K562 (cell line): ENCODE measurements at regions not wholly inside any gene's neighbourhood (a gene's known extent, or its start where the extent isn't known, plus 50 kb on each side); places are given as distances from the start of the nearest gene placed in this dataset.

ENCODE experiments used
- ATAC-seq: fragments of 200-7000 bp; cut with Tn5 transposase; 3 replicates; pipeline ENCODE4 v1.9.1; 2020; ENCODE audit warnings: moderate library complexity
- BruUV-seq: library from RNA; stranded (reverse); fragments of 400-500 nt; replicated peaks from 2 replicates; lab custom pipeline; 2021; lab: Mats Ljungman, UMichigan
- CTCF ChIA-PET: fragments of 300-600 bp; formaldehyde crosslinking; extraction: SDS; loops from one replicate; lab custom pipeline; 2021; ENCODE audit warnings: low intra/inter-chr PET ratio; lab: Yijun Ruan, JAX
- POLR2A ChIA-PET: fragments of 300-600, 350-650 bp; sonication (Branson Sonifier 250); formaldehyde crosslinking; extraction: SDS; loops from one replicate; lab custom pipeline; 2021; ENCODE audit warnings: antibody characterized with exemption, inconsistent platforms; lab: Yijun Ruan, JAX
- DNase-seq, 4 experiments: peaks; one replicate each; pipeline versions ENCODE4 v3.0.0 to v3.0.0-alpha.2; 2011 to 2018; ENCODE audit warnings: low spot score in 3 of 4, mixed read lengths in 3 of 4; ENCODE audit errors: extremely low read depth in 1 of 4
- FAIRE-seq: peaks from 2 replicates; lab custom pipeline; 2011; peaks lifted over from hg19 to GRCh38; lab: Jason Lieb, UNC
- H2AFZ ChIP-seq: 2 replicates; pipeline ENCODE4 v1.6.0; 2011; ENCODE audit warnings: low read depth, low read length, control low read depth, inconsistent platforms
- H3K27ac ChIP-seq: fragments of 200-600 bp; 3 replicates; pipeline ENCODE4 v1.8.0; 2011; ENCODE audit warnings: low read depth, mild to moderate bottlenecking, control low read depth, inconsistent platforms, low read length, moderate library complexity, mixed read lengths; ENCODE audit errors: extremely low read depth
- H3K27me3 ChIP-seq, 2 experiments: fragments of 300-600 bp in 1 of 2; 2 replicates in 1 of 2; 3 replicates in 1 of 2; pipeline versions ENCODE4 v1.6.0 to v1.8.0; 2011; ENCODE audit warnings: inconsistent platforms in 2 of 2, low read length in 2 of 2, mild to moderate bottlenecking in 1 of 2, mixed read lengths in 1 of 2, moderate library complexity in 1 of 2; ENCODE audit not compliant: control insufficient read depth in 2 of 2, insufficient read depth in 2 of 2
- H3K36me3 ChIP-seq: fragments of 300-600 bp; 3 replicates; pipeline ENCODE4 v1.8.0; 2011; ENCODE audit warnings: mild to moderate bottlenecking, low read length, inconsistent platforms; ENCODE audit not compliant: control insufficient read depth, insufficient read depth
- H3K4me1 ChIP-seq, 2 experiments: fragments of 200-600 bp in 1 of 2; replicated peaks in 1 of 2; 2 replicates in 1 of 2; 3 replicates in 1 of 2; pipeline versions ENCODE4 v1.5.1 to v1.8.0; 2011; ENCODE audit warnings: inconsistent platforms in 2 of 2, low read length in 2 of 2, mild to moderate bottlenecking in 1 of 2, mixed read lengths in 1 of 2, moderate library complexity in 1 of 2; ENCODE audit not compliant: control insufficient read depth in 2 of 2, insufficient read depth in 2 of 2
- H3K4me2 ChIP-seq: 2 replicates; pipeline ENCODE4 v1.6.1; 2011; ENCODE audit warnings: low read length, control low read depth, inconsistent platforms, mixed read lengths; ENCODE audit not compliant: insufficient read depth
- H3K4me3 ChIP-seq: fragments of 200-600 bp; sonication (generic), shearing (Covaris generic); 2 replicates; pipeline ENCODE4 v1.5.1; 2016; ENCODE audit warnings: control low read depth, inconsistent platforms
- H3K79me2 ChIP-seq: fragments of 200-600 bp; 3 replicates; pipeline ENCODE4 v1.8.0; 2011; ENCODE audit warnings: low read length, inconsistent platforms; ENCODE audit not compliant: control insufficient read depth, insufficient read depth
- H3K9ac ChIP-seq, 2 experiments: 2 replicates each; pipeline versions ENCODE4 v1.6.0 to v1.6.1; 2011; ENCODE audit warnings: low read depth in 2 of 2, low read length in 2 of 2, control low read depth in 1 of 2, inconsistent platforms in 1 of 2, mild to moderate bottlenecking in 1 of 2, mixed read lengths in 1 of 2; ENCODE audit not compliant: insufficient read depth in 1 of 2
- H3K9me1 ChIP-seq: one replicate; pipeline ENCODE4 v1.6.0; 2011; ENCODE audit warnings: inconsistent platforms, mild to moderate bottlenecking, low read length, moderate library complexity; ENCODE audit not compliant: control insufficient read depth, insufficient read depth
- H3K9me3 ChIP-seq: replicated peaks from 2 replicates; pipeline ENCODE4 v1.5.1; 2011; ENCODE audit warnings: low read depth, low read length, inconsistent platforms; ENCODE audit not compliant: control insufficient read depth, insufficient read depth
- H4K20me1 ChIP-seq: replicated peaks from 2 replicates; pipeline ENCODE4 v1.6.1; 2011; ENCODE audit warnings: low read length, inconsistent platforms, mixed read lengths; ENCODE audit not compliant: control insufficient read depth, insufficient read depth
- ETV1 ChIP-seq: fragments of 450-650 bp; conservative IDR thresholded peaks from 2 replicates; pipeline ENCODE4 v1.6.1; 2016; ENCODE audit warnings: missing genetic modification characterization, control low read depth, low read depth, missing compliant biosample characterization
- EZH2 ChIP-seq: IDR thresholded peaks from 2 replicates; pipeline ENCODE4 v1.6.1; 2012; ENCODE audit warnings: low read depth, mild to moderate bottlenecking, inconsistent platforms, low read length, borderline replicate concordance
- LARP7 ChIP-seq: fragments of 450-650 bp; IDR thresholded peaks from 2 replicates; pipeline ENCODE4 v1.6.1; 2016
- NFIX ChIP-seq: fragments of 250-450 bp; sonication (Bioruptor Pico); IDR thresholded peaks from 2 replicates; pipeline ENCODE4 v1.4.0; 2020; ENCODE audit warnings: low read depth, mild to moderate bottlenecking, moderate library complexity
- OTX1 ChIP-seq: fragments of 450-650 bp; formaldehyde crosslinking; IDR thresholded peaks from 2 replicates; pipeline ENCODE4 v1.4.0; 2022; ENCODE audit warnings: mild to moderate bottlenecking
- PHB ChIP-seq: fragments of 250-450 bp; sonication (Bioruptor Pico); IDR thresholded peaks from 2 replicates; pipeline ENCODE4 v1.5.0; 2021
- TAF1 ChIP-seq: IDR thresholded peaks from 2 replicates; pipeline ENCODE4 v1.6.1; 2011; ENCODE audit warnings: mild to moderate bottlenecking, low read length, moderate library complexity; ENCODE audit not compliant: insufficient read depth, control insufficient read depth, severe bottlenecking; ENCODE audit errors: extremely low read depth
- USF2 ChIP-seq: sonication (generic); formaldehyde crosslinking; IDR thresholded peaks from 2 replicates; pipeline ENCODE4 v1.5.0; 2020; ENCODE audit warnings: missing genetic modification reagents
- ZNF197 ChIP-seq: fragments of 200-800 bp; sonication (Bioruptor generic); IDR thresholded peaks from 2 replicates; pipeline ENCODE4 v1.6.1; 2016; ENCODE audit warnings: low read depth, missing genetic modification characterization, missing compliant biosample characterization
- WGBS: fragments of 100-300 bp; shearing (Covaris generic); methylation state at CpG from one replicate; pipeline ENCODE4 v1.1.6; 2016; ENCODE audit warnings: low coverage, mixed read lengths; ENCODE audit not compliant: insufficient coverage; ENCODE audit errors: missing lambda C conversion rate; 5-methylcytosine and 5-hydroxymethylcytosine counted together
- in situ Hi-C: fragments of 300-500 bp; cut with MboI; formaldehyde crosslinking; loops from 4 replicates; pipeline ENCODE4 v1.15.0; 2018; ENCODE audit warnings: inconsistent platforms, mixed read lengths
- intact Hi-C: fragments of 100-400 bp; cut with micrococcal nuclease; formaldehyde crosslinking; loops from 2 replicates; pipeline ENCODE4 v1.14.2; 2022
- TF ChIP-seq, protein P1 (sequence below): fragments of 450-650 bp; IDR thresholded peaks from one replicate; pipeline ENCODE4 v1.6.1; 2018; ENCODE audit warnings: mild to moderate bottlenecking, moderate library complexity; ENCODE audit not compliant: partially characterized antibody
- TF ChIP-seq, protein P2 (sequence below): sonication (generic); formaldehyde crosslinking; IDR thresholded peaks from 2 replicates; pipeline ENCODE4 v1.8.1; 2023; ENCODE audit warnings: missing genetic modification reagents, mild to moderate bottlenecking, borderline replicate concordance
- TF ChIP-seq, protein P3 (sequence below): IDR thresholded peaks from 2 replicates; pipeline ENCODE4 v1.6.1; 2011; ENCODE audit warnings: borderline replicate concordance, low read depth, mild to moderate bottlenecking, moderate library complexity, low read length; ENCODE audit not compliant: insufficient read depth, poor library complexity, severe bottlenecking

GRCh38 chr12:127987199-127987901 lies 279.6 kb upstream of the TMEM132C start:
- no peak overlapping the region for H3K9ac ChIP-seq
- in situ Hi-C loops (no loop called here), intact Hi-C loops (no loop called here)
- peak in 1 of 4 experiments; percentile 3 for DNase-seq
- no peaks in the 10 kb centered on the region for H3K9me1 ChIP-seq
- no peak overlapping the region for H3K4me2 ChIP-seq
- no peak for ATAC-seq
- H3K36me3 ChIP-seq: no peaks in the 10 kb centered on the region
- H2AFZ ChIP-seq: no peak overlapping the region
- H4K20me1 ChIP-seq: no peaks in the 10 kb centered on the region
- ChIA-PET CTCF (no interaction called here), POLR2A (no interaction called here)
- BruUV-seq: no TSS peak
- H3K27me3 ChIP-seq: no peaks in the 10 kb centered on the region
- H3K27ac ChIP-seq: no peak overlapping the region
- no peaks in the 10 kb centered on the region for H3K4me1 ChIP-seq
- H3K79me2 ChIP-seq: no peaks in the 10 kb centered on the region
- H3K4me3 ChIP-seq: no peak overlapping the region
- 0% methylated on average over 14 of the region's 14 CpGs for WGBS
- FAIRE-seq: no peak
- no peaks in the 10 kb centered on the region for H3K9me3 ChIP-seq
- TF ChIP-seq PHB (CRISPR knock-in tag): no peak
- peak; percentile 33; the same call in 1 of the 2 replicates for TF ChIP-seq USF2 (CRISPR knock-in tag)
- no peak for TF ChIP-seq LARP7
- TF ChIP-seq OTX1 (CRISPR knock-in tag): no peak
- TF ChIP-seq, protein P1, sequence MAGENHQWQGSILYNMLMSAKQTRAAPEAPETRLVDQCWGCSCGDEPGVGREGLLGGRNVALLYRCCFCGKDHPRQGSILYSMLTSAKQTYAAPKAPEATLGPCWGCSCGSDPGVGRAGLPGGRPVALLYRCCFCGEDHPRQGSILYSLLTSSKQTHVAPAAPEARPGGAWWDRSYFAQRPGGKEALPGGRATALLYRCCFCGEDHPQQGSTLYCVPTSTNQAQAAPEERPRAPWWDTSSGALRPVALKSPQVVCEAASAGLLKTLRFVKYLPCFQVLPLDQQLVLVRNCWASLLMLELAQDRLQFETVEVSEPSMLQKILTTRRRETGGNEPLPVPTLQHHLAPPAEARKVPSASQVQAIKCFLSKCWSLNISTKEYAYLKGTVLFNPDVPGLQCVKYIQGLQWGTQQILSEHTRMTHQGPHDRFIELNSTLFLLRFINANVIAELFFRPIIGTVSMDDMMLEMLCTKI: no peak
- no peak for TF ChIP-seq ETV1 (tag)
- TF ChIP-seq ZNF197 (CRISPR knock-in tag): no peak
- TF ChIP-seq, protein P2, sequence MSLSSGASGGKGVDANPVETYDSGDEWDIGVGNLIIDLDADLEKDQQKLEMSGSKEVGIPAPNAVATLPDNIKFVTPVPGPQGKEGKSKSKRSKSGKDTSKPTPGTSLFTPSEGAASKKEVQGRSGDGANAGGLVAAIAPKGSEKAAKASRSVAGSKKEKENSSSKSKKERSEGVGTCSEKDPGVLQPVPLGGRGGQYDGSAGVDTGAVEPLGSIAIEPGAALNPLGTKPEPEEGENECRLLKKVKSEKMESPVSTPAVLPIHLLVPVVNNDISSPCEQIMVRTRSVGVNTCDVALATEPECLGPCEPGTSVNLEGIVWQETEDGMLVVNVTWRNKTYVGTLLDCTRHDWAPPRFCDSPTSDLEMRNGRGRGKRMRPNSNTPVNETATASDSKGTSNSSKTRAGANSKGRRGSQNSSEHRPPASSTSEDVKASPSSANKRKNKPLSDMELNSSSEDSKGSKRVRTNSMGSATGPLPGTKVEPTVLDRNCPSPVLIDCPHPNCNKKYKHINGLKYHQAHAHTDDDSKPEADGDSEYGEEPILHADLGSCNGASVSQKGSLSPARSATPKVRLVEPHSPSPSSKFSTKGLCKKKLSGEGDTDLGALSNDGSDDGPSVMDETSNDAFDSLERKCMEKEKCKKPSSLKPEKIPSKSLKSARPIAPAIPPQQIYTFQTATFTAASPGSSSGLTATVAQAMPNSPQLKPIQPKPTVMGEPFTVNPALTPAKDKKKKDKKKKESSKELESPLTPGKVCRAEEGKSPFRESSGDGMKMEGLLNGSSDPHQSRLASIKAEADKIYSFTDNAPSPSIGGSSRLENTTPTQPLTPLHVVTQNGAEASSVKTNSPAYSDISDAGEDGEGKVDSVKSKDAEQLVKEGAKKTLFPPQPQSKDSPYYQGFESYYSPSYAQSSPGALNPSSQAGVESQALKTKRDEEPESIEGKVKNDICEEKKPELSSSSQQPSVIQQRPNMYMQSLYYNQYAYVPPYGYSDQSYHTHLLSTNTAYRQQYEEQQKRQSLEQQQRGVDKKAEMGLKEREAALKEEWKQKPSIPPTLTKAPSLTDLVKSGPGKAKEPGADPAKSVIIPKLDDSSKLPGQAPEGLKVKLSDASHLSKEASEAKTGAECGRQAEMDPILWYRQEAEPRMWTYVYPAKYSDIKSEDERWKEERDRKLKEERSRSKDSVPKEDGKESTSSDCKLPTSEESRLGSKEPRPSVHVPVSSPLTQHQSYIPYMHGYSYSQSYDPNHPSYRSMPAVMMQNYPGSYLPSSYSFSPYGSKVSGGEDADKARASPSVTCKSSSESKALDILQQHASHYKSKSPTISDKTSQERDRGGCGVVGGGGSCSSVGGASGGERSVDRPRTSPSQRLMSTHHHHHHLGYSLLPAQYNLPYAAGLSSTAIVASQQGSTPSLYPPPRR: no peak
- TF ChIP-seq, protein P3, sequence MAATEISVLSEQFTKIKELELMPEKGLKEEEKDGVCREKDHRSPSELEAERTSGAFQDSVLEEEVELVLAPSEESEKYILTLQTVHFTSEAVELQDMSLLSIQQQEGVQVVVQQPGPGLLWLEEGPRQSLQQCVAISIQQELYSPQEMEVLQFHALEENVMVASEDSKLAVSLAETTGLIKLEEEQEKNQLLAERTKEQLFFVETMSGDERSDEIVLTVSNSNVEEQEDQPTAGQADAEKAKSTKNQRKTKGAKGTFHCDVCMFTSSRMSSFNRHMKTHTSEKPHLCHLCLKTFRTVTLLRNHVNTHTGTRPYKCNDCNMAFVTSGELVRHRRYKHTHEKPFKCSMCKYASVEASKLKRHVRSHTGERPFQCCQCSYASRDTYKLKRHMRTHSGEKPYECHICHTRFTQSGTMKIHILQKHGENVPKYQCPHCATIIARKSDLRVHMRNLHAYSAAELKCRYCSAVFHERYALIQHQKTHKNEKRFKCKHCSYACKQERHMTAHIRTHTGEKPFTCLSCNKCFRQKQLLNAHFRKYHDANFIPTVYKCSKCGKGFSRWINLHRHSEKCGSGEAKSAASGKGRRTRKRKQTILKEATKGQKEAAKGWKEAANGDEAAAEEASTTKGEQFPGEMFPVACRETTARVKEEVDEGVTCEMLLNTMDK: no peak
- TF ChIP-seq NFIX: no peak
- TF ChIP-seq EZH2: no peak
- TF ChIP-seq TAF1: no peak
